ENCODE measurements at regions not wholly inside any gene's neighbourhood (a gene's known extent, or its start where the extent isn't known, plus 50 kb on each side); places are given as distances from the start of the nearest gene placed in this dataset.
"Not testable (repeated sequence)": the region's sequence is repeated elsewhere in the genome, so short reads cannot be mapped to it uniquely, and the experiment has no call there.

DNA sequence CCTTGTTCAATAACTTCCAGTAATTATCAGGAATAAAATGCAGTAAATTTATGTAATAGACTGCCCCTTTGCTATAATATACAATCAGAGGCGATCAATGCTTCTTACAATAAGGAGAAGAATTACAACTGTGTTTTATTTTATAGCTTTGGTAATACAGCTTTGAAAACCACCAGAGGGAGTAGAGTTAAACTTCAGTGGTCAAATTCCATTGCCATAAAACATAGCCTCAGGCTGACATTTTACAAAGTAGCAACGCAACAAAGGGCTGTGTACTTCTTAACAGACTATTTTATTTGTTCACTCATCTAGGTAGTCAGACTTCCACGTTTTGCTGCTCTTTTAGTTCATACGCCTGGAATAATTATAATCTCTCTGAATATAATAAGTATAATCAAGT is 58.5 kb downstream of the TEX13C start:
- no peak for DNase-seq (ENCODE audit: low spot score)

DNA sequence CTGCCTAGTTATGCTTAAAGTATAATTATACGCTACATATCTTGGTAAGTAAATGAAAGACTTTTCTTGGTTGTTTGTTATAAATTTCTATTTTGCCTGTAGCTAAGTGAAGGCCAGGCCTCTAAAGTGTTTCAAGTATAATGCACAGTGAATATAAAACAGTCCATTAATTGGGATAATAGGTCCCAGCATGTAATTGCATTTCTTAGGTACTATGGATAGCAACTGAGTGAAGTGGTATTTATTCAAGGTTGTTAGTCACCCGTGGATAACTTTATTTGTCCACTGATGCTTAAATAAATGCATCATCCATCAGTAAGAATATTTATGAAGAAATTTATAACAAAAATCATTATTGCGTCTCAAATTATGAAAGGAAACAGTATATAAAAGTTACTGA is 59.1 kb downstream of the TEX13C start:
- no peak for DNase-seq (ENCODE audit: low spot score)

DNA sequence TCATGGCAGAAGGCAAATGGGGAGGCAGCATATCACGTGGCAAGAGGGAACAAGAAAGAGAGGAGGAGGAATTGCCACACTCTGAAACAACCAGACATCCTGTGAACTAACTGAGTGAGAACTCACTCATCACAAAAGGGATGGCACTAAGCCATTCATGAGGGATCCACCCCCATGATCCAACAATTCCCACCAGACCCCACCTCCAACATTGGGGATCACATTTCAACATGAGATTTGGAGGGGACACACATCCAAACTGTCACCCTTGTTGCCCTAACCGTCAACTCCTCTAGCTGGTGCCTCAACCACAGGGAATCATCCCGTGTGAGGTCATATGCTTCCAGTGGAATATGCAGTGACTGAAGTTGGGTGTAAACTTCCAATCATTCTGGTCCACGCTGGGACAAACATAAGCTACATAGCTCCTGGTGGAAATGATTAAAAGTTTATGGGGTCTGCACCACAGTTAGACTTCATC is 62.5 kb downstream of the TEX13C start:
- no peak for DNase-seq (ENCODE audit: low spot score)

DNA sequence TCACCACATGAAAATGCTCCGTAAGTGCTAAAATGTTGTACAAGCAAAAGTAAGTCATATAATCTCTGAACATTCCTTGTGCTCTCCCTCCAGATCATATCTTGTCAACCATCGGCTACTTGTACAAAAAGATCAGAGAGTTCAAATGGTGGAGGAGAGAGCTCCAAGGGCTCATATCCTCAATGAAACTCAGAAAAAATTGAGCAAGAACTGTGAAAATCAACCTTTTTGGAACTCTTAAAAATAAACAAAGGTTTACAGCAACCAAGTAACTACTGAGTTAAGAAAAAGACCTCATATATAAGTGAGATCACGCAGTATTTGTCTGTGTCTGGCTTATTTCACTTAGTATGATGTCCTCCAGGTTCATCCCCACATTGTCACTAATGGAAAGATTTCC is 63.2 kb downstream of the TEX13C start:
- no peak for DNase-seq (ENCODE audit: low spot score)

DNA sequence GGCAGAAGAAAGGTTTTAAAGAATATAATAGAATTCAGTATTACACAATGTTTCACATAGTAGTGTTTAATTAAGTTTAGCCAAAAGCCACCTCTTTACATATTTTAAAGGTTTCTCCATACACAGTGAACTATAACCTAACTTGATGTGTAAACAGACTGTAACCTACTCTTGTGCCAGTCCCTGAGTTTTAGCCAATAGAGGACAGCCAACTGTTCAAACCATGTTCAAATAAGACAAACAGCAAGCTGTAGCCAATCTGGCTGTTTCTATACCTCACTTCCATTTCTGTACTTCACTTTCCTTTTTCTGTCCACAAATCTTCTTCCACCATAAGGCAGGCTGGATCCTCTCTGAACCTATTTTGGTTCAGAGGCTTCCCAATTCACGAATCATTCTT is 65.2 kb downstream of the TEX13C start:
- DNase-seq (ENCODE audit: low spot score) = no peak

DNA sequence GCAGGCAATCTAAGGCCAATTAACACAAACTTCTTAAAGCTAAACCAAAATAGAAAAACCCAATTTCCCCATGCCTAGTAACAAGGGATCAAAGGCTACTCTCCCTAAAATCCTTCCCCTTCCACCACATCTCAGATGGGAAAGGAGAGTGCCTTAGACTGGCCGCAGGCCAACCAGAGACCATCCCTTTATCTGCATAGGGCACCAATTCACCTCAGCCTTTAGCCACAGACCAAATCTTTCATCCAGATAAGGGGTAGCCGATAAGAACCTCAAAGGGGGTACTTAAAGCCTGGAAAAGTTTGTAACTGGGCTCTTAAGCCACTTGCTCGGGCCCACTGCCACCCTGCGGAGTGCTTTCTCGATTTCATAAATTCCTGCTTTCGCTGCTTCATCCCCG is 68.3 kb downstream of the TEX13C start:
- peak; percentile 0 for DNase-seq (ENCODE audit: low spot score)

DNA sequence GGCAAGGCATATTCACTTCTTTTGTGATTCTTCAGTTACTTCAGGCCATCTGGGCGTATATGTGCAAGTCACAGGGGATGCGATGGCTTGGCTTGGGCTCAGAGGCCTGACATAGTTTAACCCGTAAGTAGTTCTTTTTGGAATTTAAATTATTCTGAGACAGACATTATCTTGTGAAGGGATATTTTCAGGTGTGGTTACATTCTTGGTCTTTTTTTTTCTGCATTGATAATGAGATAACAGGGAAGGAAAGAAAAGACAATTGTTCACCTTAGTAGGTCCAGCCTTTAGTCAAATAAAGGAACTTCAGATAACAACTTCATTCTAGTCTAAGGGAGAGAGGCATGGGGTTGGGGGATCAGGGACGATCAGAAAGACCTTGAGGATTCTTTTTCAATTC is 74.8 kb downstream of the TEX13C start:
- no peak for DNase-seq (ENCODE audit: low spot score)

DNA sequence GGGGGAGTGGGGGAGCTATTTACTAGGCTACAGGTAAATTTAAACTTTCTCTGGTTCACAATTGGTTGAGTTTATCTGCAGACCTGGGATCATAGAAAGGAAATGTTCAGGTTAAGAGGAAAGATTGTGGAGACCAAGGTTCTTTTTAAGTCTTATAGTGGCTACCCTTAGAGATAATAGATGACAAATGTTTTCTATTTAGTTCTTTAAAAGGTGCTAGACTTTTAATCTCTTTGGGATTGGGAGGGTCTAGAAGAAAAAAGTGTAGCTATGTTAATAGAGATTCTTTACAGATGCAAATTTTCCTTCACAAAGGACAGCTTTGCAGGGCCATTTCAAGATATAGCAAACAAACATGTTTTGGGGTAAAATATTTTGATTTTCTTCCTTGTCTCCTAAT is 76.0 kb downstream of the TEX13C start:
- no peak for DNase-seq (ENCODE audit: low spot score)

DNA sequence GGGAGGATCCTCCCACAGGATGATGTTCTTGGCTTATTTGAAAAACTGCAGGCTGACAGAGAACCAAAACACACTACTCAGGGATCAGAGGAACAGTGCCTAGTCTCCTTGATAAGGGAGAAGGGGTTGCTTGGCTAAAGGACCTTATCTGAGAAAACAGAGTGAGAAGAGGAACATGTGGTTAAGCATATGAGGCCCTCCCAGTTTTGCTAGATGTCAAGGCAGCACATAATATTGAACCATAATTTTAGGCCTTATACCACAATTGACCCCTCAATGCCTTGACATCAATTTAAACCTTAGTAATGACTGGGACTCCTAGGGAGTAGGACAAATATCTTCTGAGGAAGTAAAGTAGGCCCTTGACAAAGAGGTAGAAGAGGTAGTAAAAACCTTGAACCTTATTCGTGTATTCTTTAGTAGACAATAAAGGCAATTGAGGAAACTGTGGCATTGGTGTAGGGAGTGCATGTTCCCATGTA is 79.3 kb downstream of the TEX13C start:
- peak; percentile 40 for DNase-seq (ENCODE audit: low spot score)

DNA sequence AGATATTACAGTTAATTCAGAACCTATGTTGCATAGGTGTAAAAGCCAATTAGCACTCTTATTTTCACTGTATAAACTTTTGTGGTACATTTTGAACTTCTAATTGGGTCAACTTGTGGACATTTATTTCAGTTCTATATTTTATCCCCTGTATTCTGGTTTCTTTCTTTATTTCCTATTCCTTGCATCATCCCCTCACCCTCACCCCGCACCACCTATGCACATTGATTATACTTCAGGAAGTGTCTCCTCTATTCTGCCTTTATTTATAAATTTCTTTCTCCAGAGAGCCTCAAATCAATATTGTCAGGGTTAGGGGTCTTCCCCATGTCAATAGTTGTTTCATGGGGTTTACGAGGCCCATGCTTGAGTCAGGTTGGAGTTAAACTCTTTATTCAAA is 83.1 kb downstream of the TEX13C start:
- DNase-seq (ENCODE audit: low spot score) = no peak

DNA sequence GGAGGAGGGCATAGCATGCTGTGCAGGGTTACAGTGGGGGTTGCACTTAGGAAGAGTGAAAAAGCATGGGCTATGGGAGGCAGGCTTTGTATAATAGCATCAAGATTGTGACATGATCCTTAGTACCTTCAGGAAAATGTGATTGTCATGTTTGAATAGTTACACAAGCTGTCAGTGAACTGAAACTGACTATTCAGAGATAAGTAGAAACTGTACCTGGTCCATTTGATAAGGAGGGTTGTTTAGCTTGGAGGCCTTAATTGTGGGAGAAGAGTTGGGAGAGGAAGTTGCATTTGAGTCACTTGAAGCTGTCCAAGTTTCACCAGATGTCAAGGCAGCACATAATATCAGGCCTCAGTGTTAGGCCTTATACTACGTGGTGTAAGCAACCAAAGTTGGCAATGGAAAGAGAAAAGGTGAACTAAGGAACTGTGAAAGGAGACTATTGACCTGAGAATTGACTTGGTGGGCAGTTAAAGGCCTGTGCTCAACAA is 85.0 kb downstream of the TEX13C start:
- no peak for DNase-seq (ENCODE audit: low spot score)

DNA sequence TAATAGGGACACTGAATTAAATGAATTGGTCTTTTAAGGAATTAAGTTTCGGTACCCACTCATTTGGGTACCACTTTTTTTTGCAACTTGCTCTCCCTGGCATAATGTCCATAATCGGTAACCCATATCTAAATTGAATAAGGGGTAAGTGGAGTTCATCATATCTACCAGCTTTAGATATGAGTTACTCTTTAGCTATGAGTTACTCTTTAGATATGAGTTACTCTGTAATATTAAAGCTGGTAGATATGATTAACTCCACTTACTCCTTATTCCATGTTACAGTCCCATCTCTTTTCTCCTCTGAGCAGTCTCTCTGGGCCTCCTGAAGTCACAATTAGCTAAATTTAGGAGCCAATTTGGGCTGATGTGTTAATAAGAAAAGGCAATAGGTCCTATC is 85.7 kb downstream of the TEX13C start:
- DNase-seq (ENCODE audit: low spot score) = no peak

DNA sequence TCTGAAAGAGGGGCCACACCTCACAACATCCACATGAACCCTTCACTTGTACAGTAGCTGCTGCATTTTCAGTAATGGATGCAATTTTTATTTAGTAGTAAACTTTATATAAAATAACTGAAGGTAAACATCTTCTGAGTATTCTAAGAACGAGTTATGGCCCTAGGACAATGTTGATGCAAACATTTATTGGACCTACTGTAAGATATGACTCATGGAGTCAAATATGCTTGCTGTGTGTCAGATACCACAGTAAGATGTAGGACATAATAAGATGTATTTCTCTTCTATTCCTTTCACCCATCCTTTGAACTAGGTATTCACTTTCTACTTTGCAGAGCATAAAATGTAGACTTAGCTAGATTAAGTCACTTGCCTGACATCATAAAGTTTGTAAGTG is 87.6 kb downstream of the TEX13C start:
- DNase-seq (ENCODE audit: low spot score) = no peak

DNA sequence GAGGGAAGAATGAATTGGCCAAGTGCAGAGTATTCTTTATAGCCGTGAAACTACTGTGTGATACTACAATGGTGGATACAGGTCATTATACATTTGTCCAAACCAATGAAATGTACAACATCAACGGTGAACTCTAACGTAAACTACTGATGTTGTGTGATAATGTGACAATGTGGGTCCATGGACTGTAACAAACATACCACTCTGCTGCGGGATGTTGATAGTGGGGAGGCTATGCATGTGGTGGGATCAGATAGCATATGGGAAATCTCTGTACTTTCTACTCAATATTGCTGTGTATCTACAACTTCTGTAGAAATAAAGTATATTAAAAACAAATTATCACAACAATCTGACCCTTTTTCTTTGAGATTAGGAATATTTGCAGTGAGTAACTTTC is 101.1 kb downstream of the TEX13C start:
- DNase-seq (ENCODE audit: low spot score) = no peak

DNA sequence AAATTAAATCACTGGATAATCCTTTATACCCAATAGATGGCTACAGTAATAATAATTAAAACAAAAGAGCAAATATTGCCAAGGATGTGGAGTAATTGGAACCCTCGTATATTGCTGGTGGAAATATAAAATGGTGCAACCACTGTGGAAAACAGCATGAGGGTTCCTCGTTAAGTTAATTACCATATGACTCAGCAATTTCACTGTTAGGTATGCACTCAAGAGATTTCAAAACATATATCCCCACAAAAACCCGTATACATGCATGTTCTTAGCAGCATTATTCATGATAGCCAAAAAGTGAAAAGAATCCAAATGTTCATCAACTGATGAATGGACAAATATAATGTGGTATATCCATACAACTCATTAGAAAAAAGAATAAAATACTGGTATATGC is 103.3 kb downstream of the TEX13C start:
- no peak for DNase-seq (ENCODE audit: low spot score)

DNA sequence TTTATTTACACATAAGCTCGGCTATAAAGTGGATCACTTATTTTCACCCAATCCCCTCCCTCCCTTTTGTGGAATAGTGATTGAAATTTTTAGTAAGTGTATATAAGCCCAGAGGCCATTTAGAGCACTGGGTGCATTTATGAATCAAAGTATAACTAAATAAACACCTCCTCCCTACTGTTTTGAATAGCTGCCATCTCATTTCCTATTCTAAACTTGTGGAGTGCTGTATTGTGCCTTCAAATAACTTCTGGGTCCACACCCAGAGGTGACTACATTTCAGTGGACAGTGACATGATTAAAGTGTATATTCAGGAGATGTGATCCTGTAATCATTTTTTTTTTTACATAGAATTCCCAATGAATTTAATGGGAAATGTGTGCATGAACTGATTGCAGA is 104.9 kb downstream of the TEX13C start:
- DNase-seq (ENCODE audit: low spot score) = no peak

DNA sequence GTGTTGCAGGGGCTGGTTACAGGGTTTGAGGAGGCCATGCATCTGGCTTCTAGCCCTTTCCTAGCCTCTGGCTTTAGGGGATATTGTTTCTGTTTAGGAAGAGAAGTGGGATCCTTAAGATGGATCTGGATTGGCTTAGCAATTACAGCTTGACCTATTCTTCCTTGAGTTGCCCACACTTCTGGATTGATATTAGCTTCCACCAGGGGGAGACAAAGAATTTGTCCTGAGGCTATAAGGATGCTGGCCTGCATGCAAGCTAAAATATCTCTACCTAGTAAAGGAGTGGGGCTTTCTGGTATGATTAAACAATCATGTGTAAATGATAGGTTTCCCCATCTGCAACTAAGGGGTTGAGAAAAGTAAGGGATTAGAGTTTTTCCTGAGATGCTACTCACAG is 117.2 kb downstream of the TEX13C start:
- no peak for DNase-seq (ENCODE audit: low spot score)

DNA sequence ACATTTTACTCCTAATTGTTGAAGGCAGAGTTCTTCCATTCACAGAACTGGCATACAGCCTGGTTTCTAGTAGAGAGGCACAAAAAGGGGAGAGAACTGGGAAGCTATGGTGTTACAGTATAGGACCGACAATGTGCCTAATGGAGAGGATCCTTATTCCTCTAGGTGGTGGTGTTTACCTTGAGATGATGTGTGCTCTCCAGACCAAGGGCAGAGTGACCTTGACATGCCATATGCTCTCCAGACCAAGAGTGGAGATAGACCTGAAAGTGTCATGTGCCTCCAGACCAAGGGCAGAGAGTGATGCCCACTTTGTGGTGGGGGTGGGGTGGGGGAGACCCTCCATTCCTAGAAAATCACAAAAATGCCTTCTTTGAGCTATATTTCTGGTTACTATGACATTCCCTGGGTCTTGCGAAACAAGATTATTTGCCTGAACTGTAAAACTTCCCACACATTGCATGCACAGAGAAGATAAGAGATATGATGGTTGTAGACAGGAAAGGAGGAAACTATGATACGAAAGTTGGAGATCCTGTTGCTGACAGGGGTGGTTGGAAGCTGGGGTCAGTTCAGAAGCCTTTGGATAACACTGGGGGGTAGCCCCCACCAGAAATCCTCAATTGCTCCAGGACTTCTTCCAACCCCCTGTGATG is 119.7 kb downstream of the TEX13C start:
- no peak for DNase-seq (ENCODE audit: low spot score)

DNA sequence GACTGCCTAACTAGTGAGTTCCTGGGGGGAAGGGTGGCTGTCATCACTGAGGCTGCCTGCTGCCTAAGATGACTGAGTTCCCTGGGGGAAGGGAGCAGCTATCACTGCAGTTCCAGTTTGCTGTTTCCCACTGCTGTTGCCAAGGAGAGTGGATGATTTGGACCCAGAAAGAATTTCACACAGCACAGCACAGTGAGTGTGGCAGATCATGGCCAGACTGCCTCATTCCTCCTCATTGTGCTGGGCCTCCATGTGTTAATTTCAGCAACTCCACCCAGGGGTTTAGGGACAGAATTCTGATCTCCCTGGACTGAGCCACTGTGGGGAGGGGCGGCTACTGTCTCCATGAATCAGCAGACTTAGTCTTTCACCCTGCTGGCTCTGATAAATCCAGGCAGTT is 125.0 kb downstream of the TEX13C start:
- peak; percentile 20 for DNase-seq (ENCODE audit: low spot score)

DNA sequence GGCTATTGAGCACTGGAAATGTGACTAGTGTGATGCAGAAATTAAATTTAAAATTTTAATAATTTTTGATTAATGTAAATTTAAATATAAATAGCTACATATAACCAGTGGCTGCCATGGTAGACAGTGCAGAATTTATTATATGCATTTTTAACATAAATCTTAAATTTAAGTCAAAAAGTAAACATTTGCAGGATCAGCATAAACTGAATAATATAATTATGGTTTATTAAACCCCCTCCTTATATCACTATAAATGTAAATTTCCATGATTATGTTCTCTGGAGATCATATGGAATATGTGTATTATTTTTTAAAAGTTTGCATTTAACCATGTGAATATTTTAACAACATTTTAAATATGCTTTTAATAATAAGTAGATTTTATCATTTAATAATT is 155.8 kb downstream of the TEX13C start:
- DNase-seq (ENCODE audit: low spot score) = no peak

DNA sequence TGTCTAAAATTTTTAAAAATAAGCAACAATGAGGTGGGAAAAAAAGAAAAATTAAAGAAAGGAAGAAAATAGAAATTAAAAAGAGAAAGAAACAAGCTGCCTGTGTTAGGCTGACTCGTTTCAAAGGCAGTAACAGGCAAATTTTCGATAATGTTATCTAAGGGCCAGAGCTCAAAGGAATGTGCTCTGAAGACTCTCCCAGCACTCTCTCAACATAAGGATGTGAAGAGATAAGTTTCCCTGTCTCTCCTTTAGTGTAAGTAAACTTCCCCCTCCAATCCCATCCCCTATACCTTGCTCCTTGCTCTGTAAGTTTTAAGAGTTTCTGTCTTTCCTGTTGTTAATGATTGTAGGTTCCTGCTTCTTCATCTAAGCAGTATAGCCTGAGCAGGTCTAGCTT is 172.8 kb downstream of the TEX13C start:
- DNase-seq (ENCODE audit: low spot score) = peak; percentile 1

DNA sequence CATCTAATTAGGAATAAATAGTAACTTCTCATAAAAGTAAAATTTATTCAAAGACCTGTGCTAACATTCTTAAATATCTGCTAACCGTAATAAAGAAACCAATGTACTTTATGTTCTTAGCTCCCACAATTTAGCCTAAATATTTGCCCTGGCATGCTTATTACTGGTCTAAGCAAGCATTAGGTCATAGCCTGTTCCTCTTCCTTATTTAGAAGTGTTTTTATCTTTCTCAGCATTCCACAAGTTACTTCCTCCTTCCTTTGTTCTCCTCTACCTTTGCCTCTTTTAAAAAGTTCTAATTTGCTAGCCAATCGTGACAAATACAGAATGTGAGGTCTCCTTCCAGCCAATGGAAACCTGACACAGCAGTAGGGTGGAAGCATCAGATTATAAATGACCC is 173.3 kb downstream of the TEX13C start:
- DNase-seq (ENCODE audit: low spot score) = not testable (repeated sequence)

DNA sequence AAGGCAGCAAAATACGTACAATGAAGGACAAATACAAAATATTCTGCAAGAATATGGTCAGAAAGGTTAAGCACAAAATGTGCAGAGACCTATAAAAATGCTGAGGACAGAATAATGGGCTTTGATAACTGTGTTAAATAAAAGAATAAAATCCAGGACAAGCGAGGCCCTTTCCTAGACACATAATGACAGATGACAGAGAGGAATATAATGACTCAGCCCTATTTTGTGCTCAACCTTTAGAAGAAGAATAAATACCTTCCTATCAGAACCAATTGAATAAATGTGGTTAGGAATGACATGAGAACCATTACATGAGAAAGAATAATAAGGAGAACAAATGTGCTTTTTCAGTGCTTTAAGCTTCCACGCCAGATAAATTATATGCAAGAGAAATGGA is 178.0 kb downstream of the TEX13C start:
- no peak for DNase-seq (ENCODE audit: low spot score)

DNA sequence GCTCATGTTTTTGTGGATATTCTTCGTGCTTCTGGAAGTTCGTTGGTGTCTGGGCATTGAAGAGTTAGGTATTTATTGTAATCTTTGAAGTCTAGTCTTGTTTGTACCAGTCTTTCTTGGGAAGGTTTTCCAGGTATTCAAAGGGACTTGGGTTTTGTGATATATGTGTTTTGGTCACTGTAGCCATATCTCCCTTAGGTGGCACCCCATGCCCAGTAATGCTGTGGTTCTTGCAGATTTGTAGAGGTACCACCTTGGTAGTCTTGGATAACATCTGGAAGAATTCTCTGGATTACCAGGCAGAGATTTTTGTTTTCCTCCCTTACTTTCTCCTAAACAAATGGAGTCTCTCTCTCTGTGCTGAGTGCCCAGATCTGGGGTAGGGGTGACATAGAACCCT is 184.1 kb downstream of the TEX13C start:
- no peak for DNase-seq (ENCODE audit: low spot score)
